Osteoblast (primary cell): ENCODE measurements at regions not wholly inside any gene's neighbourhood (a gene's known extent, or its start where the extent isn't known, plus 50 kb on each side); places are given as distances from the start of the nearest gene placed in this dataset.

ENCODE experiments used
- DNase-seq: peaks from one replicate; pipeline ENCODE4 v3.0.0; 2011; ENCODE audit warnings: low spot score, mixed read lengths; ENCODE audit not compliant: insufficient read length; ENCODE audit errors: missing footprints
- H2AFZ ChIP-seq: 2 replicates; pipeline ENCODE4 v1.6.0; 2011; ENCODE audit warnings: mild to moderate bottlenecking, low read length
- H3K27ac ChIP-seq: 2 replicates; pipeline ENCODE4 v1.5.1; 2011; ENCODE audit warnings: mild to moderate bottlenecking, low read depth, low read length, moderate library complexity
- H3K27me3 ChIP-seq: 2 replicates; pipeline ENCODE4 v1.6.0; 2012; ENCODE audit warnings: mild to moderate bottlenecking, control low read depth, inconsistent platforms, low read length, moderate library complexity; ENCODE audit not compliant: insufficient read depth
- H3K36me3 ChIP-seq: 2 replicates; pipeline ENCODE4 v1.5.1; 2011; ENCODE audit warnings: mild to moderate bottlenecking, low read length, control low read depth, moderate library complexity; ENCODE audit not compliant: insufficient read depth
- H3K4me1 ChIP-seq: 2 replicates; pipeline ENCODE4 v1.5.1; 2011; ENCODE audit warnings: mild to moderate bottlenecking, low read length, control low read depth, moderate library complexity; ENCODE audit not compliant: insufficient read depth
- H3K4me2 ChIP-seq: 2 replicates; pipeline ENCODE4 v1.6.0; 2011; ENCODE audit warnings: mild to moderate bottlenecking, low read length; ENCODE audit not compliant: insufficient read depth
- H3K4me3 ChIP-seq: fragments of 200-600 bp; sonication (generic); 3 replicates; pipeline ENCODE4 v1.5.1; 2012; ENCODE audit warnings: mild to moderate bottlenecking, low read length, inconsistent platforms; ENCODE audit not compliant: insufficient read depth
- H3K79me2 ChIP-seq: 2 replicates; pipeline ENCODE4 v1.6.0; 2012; ENCODE audit warnings: mild to moderate bottlenecking, low read length, control low read depth, inconsistent platforms; ENCODE audit not compliant: insufficient read depth
- H3K9me3 ChIP-seq: 2 replicates; pipeline ENCODE4 v1.5.1; 2011; ENCODE audit warnings: low read depth, low read length, control low read depth
- H4K20me1 ChIP-seq: 2 replicates; pipeline ENCODE4 v1.6.0; 2012; ENCODE audit warnings: mild to moderate bottlenecking, low read length, control low read depth; ENCODE audit not compliant: insufficient read depth
- CTCF ChIP-seq: IDR thresholded peaks from 2 replicates; pipeline ENCODE4 v1.5.1; 2011; ENCODE audit warnings: mild to moderate bottlenecking, low read depth, low read length, moderate library complexity; ENCODE audit errors: extremely low read depth

GRCh38 chr14:29993143-29993542, 65.5 kb upstream of the PRKD1 start:
- no peaks in the 10 kb centered on the region for H3K36me3 ChIP-seq
- no peak for DNase-seq
- no peaks in the 10 kb centered on the region for H3K4me1 ChIP-seq
- H3K4me2 ChIP-seq = no peak overlapping the region
- H3K27me3 ChIP-seq = no peaks in the 10 kb centered on the region
- no peaks in the 10 kb centered on the region for H3K79me2 ChIP-seq
- no peak for TF ChIP-seq CTCF
- H3K9me3 ChIP-seq = no peaks in the 10 kb centered on the region
- H3K4me3 ChIP-seq = no peak overlapping the region
- H2AFZ ChIP-seq = no peak overlapping the region
- no peak overlapping the region for H3K27ac ChIP-seq
- H4K20me1 ChIP-seq = no peaks in the 10 kb centered on the region

DNA sequence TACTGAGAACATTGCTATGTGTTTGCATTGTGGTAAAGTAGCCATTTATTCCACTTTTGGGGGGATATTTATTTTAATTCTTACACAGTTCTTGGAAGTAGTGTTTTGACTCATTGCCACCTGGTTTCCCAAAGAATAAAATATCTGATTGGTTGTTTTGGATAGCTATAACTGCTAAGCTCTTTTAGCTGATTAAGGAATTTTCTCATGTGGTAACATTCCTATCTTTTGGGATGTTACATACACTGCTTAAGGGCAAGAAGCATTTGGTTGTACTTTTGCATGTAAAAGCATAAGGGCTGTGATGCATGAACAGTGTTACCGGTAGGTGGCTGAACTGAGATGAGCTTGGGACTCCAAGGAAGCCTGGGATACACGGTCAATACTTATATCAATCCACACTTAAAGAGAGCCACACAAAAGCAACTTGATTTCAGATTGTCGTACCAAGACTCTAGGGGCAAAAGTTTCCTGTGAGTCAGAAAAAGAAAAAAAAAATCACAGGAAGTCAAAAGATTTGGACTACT, 71.4 kb upstream of the PRKD1 start:
- Histone ChIP-seq H3K79me2 (no peaks in the 10 kb centered on the region), H3K4me3 (no peak overlapping the region), H4K20me1 (no peaks in the 10 kb centered on the region), H3K36me3 (no peaks in the 10 kb centered on the region), H3K27me3 (no peaks in the 10 kb centered on the region), H3K9me3 (no peaks in the 10 kb centered on the region), H2AFZ (no peak overlapping the region), H3K4me2 (no peak overlapping the region), H3K27ac (no peak overlapping the region), H3K4me1 (no peaks in the 10 kb centered on the region)
- DNase-seq = no peak
- TF ChIP-seq CTCF = no peak

DNA sequence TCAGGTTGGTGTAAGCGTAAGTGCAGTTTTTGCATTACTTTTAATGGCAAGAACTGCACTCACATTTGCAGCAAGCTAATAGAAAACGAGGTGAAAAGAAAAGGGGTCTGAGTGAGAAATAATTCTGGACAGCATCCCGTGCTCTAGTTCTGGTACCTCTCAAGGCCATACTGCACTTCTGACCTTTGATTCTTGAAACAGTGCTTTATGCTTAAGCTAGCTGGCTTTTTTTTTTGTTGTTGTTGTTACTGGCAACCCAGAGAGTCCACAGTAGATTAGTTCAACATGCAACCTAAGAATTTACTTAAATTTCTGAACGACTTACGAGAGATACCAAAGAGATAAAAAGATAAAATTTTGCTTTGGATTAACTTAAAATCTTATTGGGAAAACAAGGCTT, 75.2 kb upstream of the PRKD1 start:
- Histone ChIP-seq H3K79me2 (no peaks in the 10 kb centered on the region), H2AFZ (no peak overlapping the region), H3K27ac (no peak overlapping the region), H3K4me1 (no peaks in the 10 kb centered on the region), H3K27me3 (no peaks in the 10 kb centered on the region), H4K20me1 (no peaks in the 10 kb centered on the region), H3K4me2 (no peak overlapping the region), H3K4me3 (no peak overlapping the region), H3K9me3 (no peaks in the 10 kb centered on the region), H3K36me3 (no peaks in the 10 kb centered on the region)
- TF ChIP-seq CTCF = no peak
- no peak for DNase-seq

GRCh38 chr14:30005114-30005808, 77.6 kb upstream of the PRKD1 start:
- H3K36me3 ChIP-seq = no peaks in the 10 kb centered on the region
- no peak overlapping the region for H3K27ac ChIP-seq
- TF ChIP-seq CTCF = peak; percentile 79
- no peaks in the 10 kb centered on the region for H4K20me1 ChIP-seq
- no peaks in the 10 kb centered on the region for H3K4me1 ChIP-seq
- H3K79me2 ChIP-seq = no peaks in the 10 kb centered on the region
- H3K4me3 ChIP-seq = no peak overlapping the region
- no peaks in the 10 kb centered on the region for H3K9me3 ChIP-seq
- peak overlapping the region; percentile 32 for H2AFZ ChIP-seq
- DNase-seq = peak; percentile 65
- H3K27me3 ChIP-seq = no peaks in the 10 kb centered on the region
- H3K4me2 ChIP-seq = peak overlapping the region; percentile 67
